Panc1 (cell line): ENCODE measurements at regions not wholly inside any gene's neighbourhood (a gene's known extent, or its start where the extent isn't known, plus 50 kb on each side); places are given as distances from the start of the nearest gene placed in this dataset.

Experiments used
- POLR2AphosphoS5 ChIP-seq: IDR thresholded peaks from 2 replicates; pipeline ENCODE4 v1.6.1; 2012; ENCODE audit warnings: mild to moderate bottlenecking, low read depth, low read length, moderate library complexity
- SIN3A ChIP-seq: IDR thresholded peaks from 2 replicates; pipeline ENCODE4 v1.6.1; 2012; ENCODE audit warnings: low read depth, mild to moderate bottlenecking, low read length, moderate library complexity, borderline replicate concordance; ENCODE audit not compliant: insufficient read depth
- TCF7L2 ChIP-seq: IDR thresholded peaks from 2 replicates; pipeline ENCODE4 v1.6.1; 2011; ENCODE audit warnings: mild to moderate bottlenecking, low read depth, low read length, inconsistent platforms
- TF ChIP-seq, protein P1 (sequence below): fragments of 450-650 bp; IDR thresholded peaks from 2 replicates; pipeline ENCODE4 v1.5.1; 2017; ENCODE audit warnings: mild to moderate bottlenecking
- TF ChIP-seq, protein P2 (sequence below), 2 experiments: IDR thresholded peaks; 2 replicates each; pipeline ENCODE4 v1.6.1; 2011 to 2012; ENCODE audit warnings: low read depth in 2 of 2, control low read depth in 1 of 2, low read length in 1 of 2, mild to moderate bottlenecking in 1 of 2, moderate library complexity in 1 of 2; ENCODE audit not compliant: insufficient read depth in 1 of 2

DNA sequence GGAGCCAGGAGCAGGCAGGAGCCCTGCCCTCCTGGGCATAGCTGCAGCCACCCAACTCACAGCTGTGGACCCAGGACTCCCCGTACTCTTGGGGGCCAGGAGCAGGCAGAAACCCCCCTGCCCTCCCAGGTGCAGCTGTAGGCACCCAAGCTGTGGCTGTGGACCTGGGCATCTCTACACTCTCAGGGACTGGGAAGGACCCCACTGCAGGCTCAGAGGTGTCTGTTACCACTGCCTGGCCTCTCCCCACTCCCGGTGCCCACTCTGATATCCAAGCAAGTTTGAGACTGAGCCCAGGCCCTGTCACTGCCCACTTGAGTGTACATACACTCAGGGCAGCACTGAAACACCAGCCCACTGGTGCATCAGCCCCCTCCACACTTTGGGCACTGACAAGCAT, 193.5 kb upstream of the MANEA start:
- TF ChIP-seq, protein P1, sequence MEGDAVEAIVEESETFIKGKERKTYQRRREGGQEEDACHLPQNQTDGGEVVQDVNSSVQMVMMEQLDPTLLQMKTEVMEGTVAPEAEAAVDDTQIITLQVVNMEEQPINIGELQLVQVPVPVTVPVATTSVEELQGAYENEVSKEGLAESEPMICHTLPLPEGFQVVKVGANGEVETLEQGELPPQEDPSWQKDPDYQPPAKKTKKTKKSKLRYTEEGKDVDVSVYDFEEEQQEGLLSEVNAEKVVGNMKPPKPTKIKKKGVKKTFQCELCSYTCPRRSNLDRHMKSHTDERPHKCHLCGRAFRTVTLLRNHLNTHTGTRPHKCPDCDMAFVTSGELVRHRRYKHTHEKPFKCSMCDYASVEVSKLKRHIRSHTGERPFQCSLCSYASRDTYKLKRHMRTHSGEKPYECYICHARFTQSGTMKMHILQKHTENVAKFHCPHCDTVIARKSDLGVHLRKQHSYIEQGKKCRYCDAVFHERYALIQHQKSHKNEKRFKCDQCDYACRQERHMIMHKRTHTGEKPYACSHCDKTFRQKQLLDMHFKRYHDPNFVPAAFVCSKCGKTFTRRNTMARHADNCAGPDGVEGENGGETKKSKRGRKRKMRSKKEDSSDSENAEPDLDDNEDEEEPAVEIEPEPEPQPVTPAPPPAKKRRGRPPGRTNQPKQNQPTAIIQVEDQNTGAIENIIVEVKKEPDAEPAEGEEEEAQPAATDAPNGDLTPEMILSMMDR = no peak
- no peak for TF ChIP-seq POLR2AphosphoS5
- TF ChIP-seq SIN3A = no peak
- TF ChIP-seq, protein P2, sequence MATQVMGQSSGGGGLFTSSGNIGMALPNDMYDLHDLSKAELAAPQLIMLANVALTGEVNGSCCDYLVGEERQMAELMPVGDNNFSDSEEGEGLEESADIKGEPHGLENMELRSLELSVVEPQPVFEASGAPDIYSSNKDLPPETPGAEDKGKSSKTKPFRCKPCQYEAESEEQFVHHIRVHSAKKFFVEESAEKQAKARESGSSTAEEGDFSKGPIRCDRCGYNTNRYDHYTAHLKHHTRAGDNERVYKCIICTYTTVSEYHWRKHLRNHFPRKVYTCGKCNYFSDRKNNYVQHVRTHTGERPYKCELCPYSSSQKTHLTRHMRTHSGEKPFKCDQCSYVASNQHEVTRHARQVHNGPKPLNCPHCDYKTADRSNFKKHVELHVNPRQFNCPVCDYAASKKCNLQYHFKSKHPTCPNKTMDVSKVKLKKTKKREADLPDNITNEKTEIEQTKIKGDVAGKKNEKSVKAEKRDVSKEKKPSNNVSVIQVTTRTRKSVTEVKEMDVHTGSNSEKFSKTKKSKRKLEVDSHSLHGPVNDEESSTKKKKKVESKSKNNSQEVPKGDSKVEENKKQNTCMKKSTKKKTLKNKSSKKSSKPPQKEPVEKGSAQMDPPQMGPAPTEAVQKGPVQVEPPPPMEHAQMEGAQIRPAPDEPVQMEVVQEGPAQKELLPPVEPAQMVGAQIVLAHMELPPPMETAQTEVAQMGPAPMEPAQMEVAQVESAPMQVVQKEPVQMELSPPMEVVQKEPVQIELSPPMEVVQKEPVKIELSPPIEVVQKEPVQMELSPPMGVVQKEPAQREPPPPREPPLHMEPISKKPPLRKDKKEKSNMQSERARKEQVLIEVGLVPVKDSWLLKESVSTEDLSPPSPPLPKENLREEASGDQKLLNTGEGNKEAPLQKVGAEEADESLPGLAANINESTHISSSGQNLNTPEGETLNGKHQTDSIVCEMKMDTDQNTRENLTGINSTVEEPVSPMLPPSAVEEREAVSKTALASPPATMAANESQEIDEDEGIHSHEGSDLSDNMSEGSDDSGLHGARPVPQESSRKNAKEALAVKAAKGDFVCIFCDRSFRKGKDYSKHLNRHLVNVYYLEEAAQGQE (IDR thresholded peaks at IDR 0.05; ENCODE audit: insufficient read depth in 1 of 2, low read depth in 2 of 2, low read length in 1 of 2) = no peak
- TF ChIP-seq TCF7L2 = no peak
